ENCODE measurements at regions not wholly inside any gene's neighbourhood (a gene's known extent, or its start where the extent isn't known, plus 50 kb on each side); places are given as distances from the start of the nearest gene placed in this dataset.

- Histone ChIP-seq H3F3A (ENCODE audit: insufficient read depth, low read length) (no peaks in the 10 kb centered on the region), H3K9ac (ENCODE audit: low read length) (no peak overlapping the region), H3K27ac (ENCODE audit: low read depth, low read length, poor library complexity, severe bottlenecking) (no peak overlapping the region), H3K4me3 (ENCODE audit: low read depth, low read length, poor library complexity, severe bottlenecking) (no peak overlapping the region), H3K4me2 (ENCODE audit: low read length) (no peak overlapping the region), H3K9me3 (ENCODE audit: low read length) (peaks cover 10% of the 10 kb centered on the region; the same call in 1 of the 2 replicates), H3K27me3 (ENCODE audit: insufficient read depth, low read length) (no peaks in the 10 kb centered on the region), H3K79me2 (ENCODE audit: insufficient read depth, low read length) (no peaks in the 10 kb centered on the region), H3K9me2 (ENCODE audit: low read depth, low read length) (no peaks in the 10 kb centered on the region), H4K20me1 (ENCODE audit: insufficient read depth, low read length) (no peaks in the 10 kb centered on the region), H2AFZ (ENCODE audit: low read length) (peak overlapping the region; percentile 88), H3K4me1 (ENCODE audit: insufficient read depth, low read length, severe bottlenecking) (peaks cover 12% of the 10 kb centered on the region), H3K36me3 (ENCODE audit: insufficient read depth, low read length) (no peaks in the 10 kb centered on the region)
- no peak for TF ChIP-seq EZH2 (IDR thresholded peaks at IDR 0.05; ENCODE audit: borderline replicate concordance, low read length)
- TF ChIP-seq, protein P1, sequence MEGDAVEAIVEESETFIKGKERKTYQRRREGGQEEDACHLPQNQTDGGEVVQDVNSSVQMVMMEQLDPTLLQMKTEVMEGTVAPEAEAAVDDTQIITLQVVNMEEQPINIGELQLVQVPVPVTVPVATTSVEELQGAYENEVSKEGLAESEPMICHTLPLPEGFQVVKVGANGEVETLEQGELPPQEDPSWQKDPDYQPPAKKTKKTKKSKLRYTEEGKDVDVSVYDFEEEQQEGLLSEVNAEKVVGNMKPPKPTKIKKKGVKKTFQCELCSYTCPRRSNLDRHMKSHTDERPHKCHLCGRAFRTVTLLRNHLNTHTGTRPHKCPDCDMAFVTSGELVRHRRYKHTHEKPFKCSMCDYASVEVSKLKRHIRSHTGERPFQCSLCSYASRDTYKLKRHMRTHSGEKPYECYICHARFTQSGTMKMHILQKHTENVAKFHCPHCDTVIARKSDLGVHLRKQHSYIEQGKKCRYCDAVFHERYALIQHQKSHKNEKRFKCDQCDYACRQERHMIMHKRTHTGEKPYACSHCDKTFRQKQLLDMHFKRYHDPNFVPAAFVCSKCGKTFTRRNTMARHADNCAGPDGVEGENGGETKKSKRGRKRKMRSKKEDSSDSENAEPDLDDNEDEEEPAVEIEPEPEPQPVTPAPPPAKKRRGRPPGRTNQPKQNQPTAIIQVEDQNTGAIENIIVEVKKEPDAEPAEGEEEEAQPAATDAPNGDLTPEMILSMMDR (IDR thresholded peaks at IDR 0.05; ENCODE audit: low read length): no peak
These were observed 400.4 kb upstream of the POM121L12 start for GRCh38 chr7:52635021-52635420.

- Histone ChIP-seq H3K9me2 (ENCODE audit: low read depth, low read length) (no peaks in the 10 kb centered on the region), H3K36me3 (ENCODE audit: insufficient read depth, low read length) (no peaks in the 10 kb centered on the region), H3K79me2 (ENCODE audit: insufficient read depth, low read length) (no peaks in the 10 kb centered on the region), H3K9ac (ENCODE audit: low read length) (no peak overlapping the region), H3K4me2 (ENCODE audit: low read length) (no peak overlapping the region), H3K4me1 (ENCODE audit: insufficient read depth, low read length, severe bottlenecking) (peaks cover 3% of the 10 kb centered on the region), H2AFZ (ENCODE audit: low read length) (0 out of 2 replicates have a peak overlapping the region, but pooled peaks have one; percentile 17), H3K4me3 (ENCODE audit: low read depth, low read length, poor library complexity, severe bottlenecking) (no peak overlapping the region), H3F3A (ENCODE audit: insufficient read depth, low read length) (no peaks in the 10 kb centered on the region), H3K27me3 (ENCODE audit: insufficient read depth, low read length) (no peaks in the 10 kb centered on the region), H3K9me3 (ENCODE audit: low read length) (peaks cover 5% of the 10 kb centered on the region; the same call in 1 of the 2 replicates), H4K20me1 (ENCODE audit: insufficient read depth, low read length) (no peaks in the 10 kb centered on the region), H3K27ac (ENCODE audit: low read depth, low read length, poor library complexity, severe bottlenecking) (no peak overlapping the region)
- TF ChIP-seq, protein P1 (IDR thresholded peaks at IDR 0.05; ENCODE audit: low read length): no peak
- no peak for TF ChIP-seq EZH2 (IDR thresholded peaks at IDR 0.05; ENCODE audit: borderline replicate concordance, low read length)
These were observed 414.6 kb upstream of the POM121L12 start for GRCh38 chr7:52620849-52621248.

DNA sequence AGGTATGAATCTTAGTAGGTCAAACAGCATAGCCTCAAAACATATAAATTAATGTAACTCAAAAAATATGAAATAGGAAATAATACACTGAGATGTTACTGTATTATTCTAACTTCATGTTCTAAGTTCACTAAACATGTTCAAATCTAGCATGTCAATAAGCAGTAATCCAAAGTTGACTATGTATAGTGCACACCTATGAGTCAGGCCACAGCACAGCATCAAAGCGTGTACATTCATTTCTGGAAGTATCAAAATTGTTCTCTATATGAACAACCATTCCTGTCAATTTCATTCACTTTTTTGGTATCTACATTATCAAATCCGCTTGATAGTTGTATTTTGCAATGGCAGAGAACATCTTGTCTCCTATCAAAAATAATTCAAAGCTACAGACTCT is 418.9 kb upstream of the POM121L12 start:
- Histone ChIP-seq H3K27ac (ENCODE audit: low read depth, low read length, poor library complexity, severe bottlenecking) (no peak overlapping the region), H3K27me3 (ENCODE audit: insufficient read depth, low read length) (no peaks in the 10 kb centered on the region), H3K79me2 (ENCODE audit: insufficient read depth, low read length) (no peaks in the 10 kb centered on the region), H4K20me1 (ENCODE audit: insufficient read depth, low read length) (no peaks in the 10 kb centered on the region), H3K9me2 (ENCODE audit: low read depth, low read length) (no peaks in the 10 kb centered on the region), H3K4me2 (ENCODE audit: low read length) (no peak overlapping the region), H3F3A (ENCODE audit: insufficient read depth, low read length) (no peaks in the 10 kb centered on the region), H3K9me3 (ENCODE audit: low read length) (peaks cover 9% of the 10 kb centered on the region; the same call in 1 of the 2 replicates), H3K9ac (ENCODE audit: low read length) (no peak overlapping the region), H2AFZ (ENCODE audit: low read length) (peak overlapping the region; percentile 6; the same call in 1 of the 2 replicates), H3K4me3 (ENCODE audit: low read depth, low read length, poor library complexity, severe bottlenecking) (no peak overlapping the region), H3K36me3 (ENCODE audit: insufficient read depth, low read length) (no peaks in the 10 kb centered on the region; the same call in 1 of the 2 replicates), H3K4me1 (ENCODE audit: insufficient read depth, low read length, severe bottlenecking) (peaks cover 12% of the 10 kb centered on the region)
- TF ChIP-seq EZH2 (IDR thresholded peaks at IDR 0.05; ENCODE audit: borderline replicate concordance, low read length): no peak
- TF ChIP-seq, protein P1 (IDR thresholded peaks at IDR 0.05; ENCODE audit: low read length): no peak

All from OCI-LY1 (cell line).